ENCODE measurements at regions not wholly inside any gene's neighbourhood (a gene's known extent, or its start where the extent isn't known, plus 50 kb on each side); places are given as distances from the start of the nearest gene placed in this dataset.

DNA sequence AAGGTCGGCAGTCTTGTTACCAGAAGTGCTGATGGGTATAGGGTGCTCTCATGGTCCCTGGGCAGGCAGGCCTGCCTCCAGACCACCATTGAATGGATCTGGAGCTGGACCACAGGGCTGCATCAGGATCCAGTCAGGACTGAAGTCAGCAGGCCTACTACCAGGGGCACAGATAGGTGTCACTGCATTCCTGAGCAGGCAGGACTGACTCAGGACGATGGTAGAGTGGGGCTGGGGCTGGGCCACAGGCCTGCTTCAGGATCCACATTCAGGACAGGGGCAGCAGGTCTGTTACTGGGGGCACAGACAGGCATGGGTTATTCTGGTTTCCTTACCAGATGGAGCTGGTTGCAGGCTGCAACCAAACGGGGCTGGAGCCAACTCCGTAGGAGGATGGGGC is 51.4 kb upstream of the MAP3K4 start:
- Histone ChIP-seq H3K9me3 (ENCODE audit: low read length) (no peaks in the 10 kb centered on the region), H3K4me3 (ENCODE audit: low read length) (no peak overlapping the region), H3K79me2 (replicated peaks; ENCODE audit: insufficient read depth, low read length) (no peaks in the 10 kb centered on the region), H3K36me3 (ENCODE audit: insufficient read depth, low read length) (no peaks in the 10 kb centered on the region), H3K27me3 (ENCODE audit: insufficient read depth, low read depth, low read length) (no peaks in the 10 kb centered on the region), H3K9ac (ENCODE audit: low read length) (no peak overlapping the region), H3K4me2 (ENCODE audit: low read length) (no peak overlapping the region), H3F3A (ENCODE audit: insufficient read depth, low read length, poor library complexity, severe bottlenecking) (no peaks in the 10 kb centered on the region), H2AFZ (ENCODE audit: low read depth, low read length) (no peak overlapping the region), H4K20me1 (ENCODE audit: insufficient read depth) (no peaks in the 10 kb centered on the region), H3K9me2 (ENCODE audit: insufficient read depth, low read length) (no peaks in the 10 kb centered on the region), H3K27ac (ENCODE audit: low read length) (no peak overlapping the region)
- TF ChIP-seq EZH2 (IDR thresholded peaks at IDR 0.05; ENCODE audit: borderline replicate concordance, insufficient read depth, low read length, poor library complexity, severe bottlenecking) = no peak
- TF ChIP-seq POLR2AphosphoS5 (IDR thresholded peaks at IDR 0.05) = no peak
- no peak for TF ChIP-seq TAF1 (IDR thresholded peaks at IDR 0.05; ENCODE audit: low read depth)
- no peak for TF ChIP-seq EP300 (conservative IDR thresholded peaks at IDR 0.05; ENCODE audit: poor library complexity, severe bottlenecking)
- TF ChIP-seq, protein P1, sequence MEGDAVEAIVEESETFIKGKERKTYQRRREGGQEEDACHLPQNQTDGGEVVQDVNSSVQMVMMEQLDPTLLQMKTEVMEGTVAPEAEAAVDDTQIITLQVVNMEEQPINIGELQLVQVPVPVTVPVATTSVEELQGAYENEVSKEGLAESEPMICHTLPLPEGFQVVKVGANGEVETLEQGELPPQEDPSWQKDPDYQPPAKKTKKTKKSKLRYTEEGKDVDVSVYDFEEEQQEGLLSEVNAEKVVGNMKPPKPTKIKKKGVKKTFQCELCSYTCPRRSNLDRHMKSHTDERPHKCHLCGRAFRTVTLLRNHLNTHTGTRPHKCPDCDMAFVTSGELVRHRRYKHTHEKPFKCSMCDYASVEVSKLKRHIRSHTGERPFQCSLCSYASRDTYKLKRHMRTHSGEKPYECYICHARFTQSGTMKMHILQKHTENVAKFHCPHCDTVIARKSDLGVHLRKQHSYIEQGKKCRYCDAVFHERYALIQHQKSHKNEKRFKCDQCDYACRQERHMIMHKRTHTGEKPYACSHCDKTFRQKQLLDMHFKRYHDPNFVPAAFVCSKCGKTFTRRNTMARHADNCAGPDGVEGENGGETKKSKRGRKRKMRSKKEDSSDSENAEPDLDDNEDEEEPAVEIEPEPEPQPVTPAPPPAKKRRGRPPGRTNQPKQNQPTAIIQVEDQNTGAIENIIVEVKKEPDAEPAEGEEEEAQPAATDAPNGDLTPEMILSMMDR (IDR thresholded peaks at IDR 0.05; ENCODE audit: poor library complexity, severe bottlenecking) = no peak
- TF ChIP-seq RAD21 (conservative IDR thresholded peaks at IDR 0.05) = no peak
- TF ChIP-seq SMC3 (conservative IDR thresholded peaks at IDR 0.05; ENCODE audit: poor library complexity) = no peak
- no peak for TF ChIP-seq MXI1 (conservative IDR thresholded peaks at IDR 0.05; ENCODE audit: poor library complexity, severe bottlenecking)
- TF ChIP-seq, protein P2, sequence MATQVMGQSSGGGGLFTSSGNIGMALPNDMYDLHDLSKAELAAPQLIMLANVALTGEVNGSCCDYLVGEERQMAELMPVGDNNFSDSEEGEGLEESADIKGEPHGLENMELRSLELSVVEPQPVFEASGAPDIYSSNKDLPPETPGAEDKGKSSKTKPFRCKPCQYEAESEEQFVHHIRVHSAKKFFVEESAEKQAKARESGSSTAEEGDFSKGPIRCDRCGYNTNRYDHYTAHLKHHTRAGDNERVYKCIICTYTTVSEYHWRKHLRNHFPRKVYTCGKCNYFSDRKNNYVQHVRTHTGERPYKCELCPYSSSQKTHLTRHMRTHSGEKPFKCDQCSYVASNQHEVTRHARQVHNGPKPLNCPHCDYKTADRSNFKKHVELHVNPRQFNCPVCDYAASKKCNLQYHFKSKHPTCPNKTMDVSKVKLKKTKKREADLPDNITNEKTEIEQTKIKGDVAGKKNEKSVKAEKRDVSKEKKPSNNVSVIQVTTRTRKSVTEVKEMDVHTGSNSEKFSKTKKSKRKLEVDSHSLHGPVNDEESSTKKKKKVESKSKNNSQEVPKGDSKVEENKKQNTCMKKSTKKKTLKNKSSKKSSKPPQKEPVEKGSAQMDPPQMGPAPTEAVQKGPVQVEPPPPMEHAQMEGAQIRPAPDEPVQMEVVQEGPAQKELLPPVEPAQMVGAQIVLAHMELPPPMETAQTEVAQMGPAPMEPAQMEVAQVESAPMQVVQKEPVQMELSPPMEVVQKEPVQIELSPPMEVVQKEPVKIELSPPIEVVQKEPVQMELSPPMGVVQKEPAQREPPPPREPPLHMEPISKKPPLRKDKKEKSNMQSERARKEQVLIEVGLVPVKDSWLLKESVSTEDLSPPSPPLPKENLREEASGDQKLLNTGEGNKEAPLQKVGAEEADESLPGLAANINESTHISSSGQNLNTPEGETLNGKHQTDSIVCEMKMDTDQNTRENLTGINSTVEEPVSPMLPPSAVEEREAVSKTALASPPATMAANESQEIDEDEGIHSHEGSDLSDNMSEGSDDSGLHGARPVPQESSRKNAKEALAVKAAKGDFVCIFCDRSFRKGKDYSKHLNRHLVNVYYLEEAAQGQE (IDR thresholded peaks at IDR 0.05; ENCODE audit: borderline replicate concordance) = no peak

Measured in neural cell (in vitro differentiated cells).